ENCODE measurements at regions not wholly inside any gene's neighbourhood (a gene's known extent, or its start where the extent isn't known, plus 50 kb on each side); places are given as distances from the start of the nearest gene placed in this dataset.

- Histone ChIP-seq H3K4me1 (no peaks in the 10 kb centered on the region), H2AFZ (no peak overlapping the region), H3K79me2 (no peaks in the 10 kb centered on the region), H3K27me3 (ENCODE audit: control insufficient read depth, insufficient read depth, low read length) (no peaks in the 10 kb centered on the region), H3K4me3 (ENCODE audit: low read depth, low read length) (no peak overlapping the region), H3K36me3 (ENCODE audit: control insufficient read depth, insufficient read depth, low read length) (no peaks in the 10 kb centered on the region), H3K27ac (no peak overlapping the region), H3K9me3 (ENCODE audit: control insufficient read depth, low read length) (no peaks in the 10 kb centered on the region), H3K4me2 (ENCODE audit: low read length) (no peak overlapping the region), H3K9ac (no peak overlapping the region)
- TF ChIP-seq CTCF (IDR thresholded peaks at IDR 0.05): no peak
Observed at GRCh38 chr6:21912151-21912832, 318.7 kb downstream of the SOX4 start.

DNA sequence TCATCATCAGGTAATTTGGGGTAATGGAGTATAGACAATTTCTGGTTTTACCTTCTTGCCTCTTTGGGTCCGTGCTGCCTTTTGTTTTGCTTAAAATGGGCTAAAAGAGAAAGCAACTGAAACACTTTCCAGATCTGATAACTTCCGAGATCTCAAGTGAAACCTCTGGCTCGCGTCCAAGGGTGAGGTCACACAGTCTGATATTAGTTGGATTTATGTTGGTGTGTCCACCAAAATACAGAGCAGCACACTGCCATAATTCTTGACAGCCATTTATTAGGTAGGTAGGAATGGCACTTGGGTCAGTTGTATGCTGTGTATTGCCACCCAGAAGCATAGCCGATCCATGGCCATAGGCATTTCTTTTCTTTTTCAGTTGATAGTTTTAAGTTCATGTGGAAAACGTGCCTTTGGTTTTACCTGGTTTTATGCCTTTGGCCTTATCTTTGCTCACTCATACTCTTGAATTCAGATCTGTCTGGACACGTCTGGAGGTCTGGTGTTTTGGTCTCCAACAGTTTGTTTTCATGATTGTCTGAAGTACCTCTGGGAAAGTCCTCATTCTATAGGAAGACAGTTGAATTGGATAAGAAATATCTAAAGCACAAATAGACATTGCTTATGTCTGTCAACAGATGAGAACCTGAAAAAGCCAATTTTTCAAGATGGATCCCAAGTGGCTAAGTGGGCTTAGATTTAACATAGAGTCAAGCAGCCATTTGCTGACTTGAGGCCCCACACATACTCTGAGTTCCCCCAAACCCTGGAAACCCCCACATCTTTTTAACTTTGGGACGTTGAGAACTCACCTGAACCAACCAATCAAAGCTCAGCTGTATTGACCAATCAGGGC lies 320.8 kb downstream of the SOX4 start:
- TF ChIP-seq CTCF (IDR thresholded peaks at IDR 0.05): no peak
- H3K9ac ChIP-seq: no peak overlapping the region
- peak overlapping the region; percentile 68 for H3K4me2 ChIP-seq (ENCODE audit: low read length)
- no peaks in the 10 kb centered on the region for H3K9me3 ChIP-seq (ENCODE audit: control insufficient read depth, low read length)
- H3K4me1 ChIP-seq: no peaks in the 10 kb centered on the region
- no peak overlapping the region for H2AFZ ChIP-seq
- peak overlapping the region; percentile 41 for H3K4me3 ChIP-seq (ENCODE audit: low read depth, low read length)
- H3K79me2 ChIP-seq: no peaks in the 10 kb centered on the region
- no peaks in the 10 kb centered on the region for H3K27me3 ChIP-seq (ENCODE audit: control insufficient read depth, insufficient read depth, low read length)
- H3K36me3 ChIP-seq (ENCODE audit: control insufficient read depth, insufficient read depth, low read length): no peaks in the 10 kb centered on the region
- H3K27ac ChIP-seq: no peak overlapping the region

GRCh38 chr6:21915707-21916260 lies 322.2 kb downstream of the SOX4 start:
- H3K9ac ChIP-seq: no peak overlapping the region
- no peak overlapping the region for H3K4me3 ChIP-seq (ENCODE audit: low read depth, low read length)
- no peaks in the 10 kb centered on the region for H3K36me3 ChIP-seq (ENCODE audit: control insufficient read depth, insufficient read depth, low read length)
- no peak for TF ChIP-seq CTCF (IDR thresholded peaks at IDR 0.05)
- H3K4me2 ChIP-seq (ENCODE audit: low read length): no peak overlapping the region
- no peak overlapping the region for H3K27ac ChIP-seq
- peak overlapping the region; percentile 13 for H2AFZ ChIP-seq
- H3K27me3 ChIP-seq (ENCODE audit: control insufficient read depth, insufficient read depth, low read length): no peaks in the 10 kb centered on the region
- H3K4me1 ChIP-seq: no peaks in the 10 kb centered on the region
- no peaks in the 10 kb centered on the region for H3K9me3 ChIP-seq (ENCODE audit: control insufficient read depth, low read length)
- no peaks in the 10 kb centered on the region for H3K79me2 ChIP-seq

- Histone ChIP-seq H3K4me2 (ENCODE audit: low read length) (no peak overlapping the region), H3K4me1 (no peaks in the 10 kb centered on the region), H3K79me2 (no peaks in the 10 kb centered on the region), H3K9ac (no peak overlapping the region), H3K9me3 (ENCODE audit: control insufficient read depth, low read length) (no peaks in the 10 kb centered on the region), H3K4me3 (ENCODE audit: low read depth, low read length) (no peak overlapping the region), H2AFZ (no peak overlapping the region), H3K36me3 (ENCODE audit: control insufficient read depth, insufficient read depth, low read length) (no peaks in the 10 kb centered on the region), H3K27ac (no peak overlapping the region), H3K27me3 (ENCODE audit: control insufficient read depth, insufficient read depth, low read length) (no peaks in the 10 kb centered on the region)
- TF ChIP-seq CTCF (IDR thresholded peaks at IDR 0.05): no peak
Observed at GRCh38 chr6:21918041-21918440, 324.5 kb downstream of the SOX4 start.
